Heart left ventricle (tissue), 16 donors: ENCODE measurements at regions not wholly inside any gene's neighbourhood (a gene's known extent, or its start where the extent isn't known, plus 50 kb on each side); places are given as distances from the start of the nearest gene placed in this dataset.

Experiments
- ATAC-seq, 4 donors: fragments of 200-7000 bp; cut with Tn5 transposase; one replicate each; pipeline ENCODE4 v1.9.1; 2020 to 2022; ENCODE audit warnings: moderate library complexity in 4 of 4, mild to moderate bottlenecking in 3 of 4, moderate number of reproducible peaks in 1 of 4
- DNase-seq, 5 donors: peaks; one replicate each; pipeline ENCODE4 v3.0.0-alpha.2; 2020
- H3K27ac ChIP-seq, 12 donors: fragments of 200-600 bp; sonication (generic) in 4 of 12; one replicate each; pipeline versions ENCODE4 v1.5.0 to v1.8.0; 2016 to 2022; ENCODE audit warnings: mild to moderate bottlenecking in 2 of 12
- H3K27me3 ChIP-seq, 9 donors: fragments of 200-600 bp; sonication (generic) in 2 of 9; one replicate each; pipeline versions ENCODE4 v1.5.1 to v1.8.0; 2016 to 2022; ENCODE audit warnings: mild to moderate bottlenecking in 3 of 9
- H3K36me3 ChIP-seq, 9 donors: fragments of 200-600 bp; sonication (generic) in 2 of 9; one replicate each; pipeline versions ENCODE4 v1.5.0 to v1.8.0; 2018 to 2022; ENCODE audit warnings: mild to moderate bottlenecking in 2 of 9
- H3K4me1 ChIP-seq, 12 donors: fragments of 200-600 bp; sonication (generic) in 4 of 12; one replicate each; pipeline versions ENCODE4 v1.5.0 to v1.8.0; 2016 to 2022; ENCODE audit warnings: mild to moderate bottlenecking in 3 of 12
- H3K4me3 ChIP-seq, 12 donors: fragments of 200-600 bp; sonication (generic) in 4 of 12; one replicate each; pipeline versions ENCODE4 v1.5.0 to v1.8.0; 2017 to 2022; ENCODE audit warnings: mild to moderate bottlenecking in 9 of 12, moderate library complexity in 4 of 12
- H3K9me3 ChIP-seq, 12 donors: fragments of 200-600 bp; sonication (generic) in 4 of 12; one replicate each; pipeline versions ENCODE4 v1.5.0 to v1.8.0; 2016 to 2022; ENCODE audit warnings: mild to moderate bottlenecking in 1 of 12
- POLR2A ChIP-seq, 2 donors: fragments of 450-650 bp; IDR thresholded peaks; one replicate each; pipeline ENCODE4 v1.6.1; 2017; ENCODE audit warnings: antibody characterized with exemption in 2 of 2, mild to moderate bottlenecking in 2 of 2, moderate library complexity in 2 of 2
- WGBS, 4 donors: extraction: QIAGEN DNeasy Blood & Tissue Kit in 2 of 4; methylation state at CpG; one replicate each; pipeline versions ENCODE4 v1.1.5 to v1.1.7; 2013 to 2018; 5-methylcytosine and 5-hydroxymethylcytosine counted together
- intact Hi-C, 10 donors: fragments of 100-400 bp; cut with DNase I; formaldehyde crosslinking; loops; one replicate each; pipeline versions ENCODE4 v1.11.1 to v1.14.2; 2022
- TF ChIP-seq, protein P1 (sequence below), 12 donors: fragments of 200-600 bp; sonication (generic) in 4 of 12; IDR thresholded peaks; one replicate each; pipeline versions ENCODE4 v1.5.0 to v1.8.0; 2018 to 2022; ENCODE audit warnings: antibody characterized with exemption in 12 of 12, mild to moderate bottlenecking in 5 of 12
- donor health status: ischemic (EF 13 %, LVEDD 7.1; RV severe dilation, severe dysfunction).
- donor health status: healthy with polysubstance abuse.
- donor health status: DM: no; HTN: yes; CAD: no.
- donor health status: DM: no; HTN: no; CAD: no.
- donor health status: ischemic (EF 25% LVEDD 6.9; RV normal size, moderate dysfunction).
- donor health status: ischemic (EF 25% LVEDD 5.7; RV mildly dilated, moderate dysfunction).
- donor health status: healthy.
- donor health status: DM: yes; HTN: yes; CAD: no.
- donor health status: ischemic (EF 35%, LVEDD 5.7; RV mildly dilated, moderate dysfunction).
- donor health status: nonischemic (EF 11% LVEDD 7.7; RV severe dilation, severe dysfunction).
- donor health status: DM: yes; HTN: yes; CAD: no.
- donor health status: PGD.
- donor health status: ischemic (EF 29% LVEDD 5.4; RV normal size, mild dysfunction).
- donor health status: nonischemic (EF 23%, LVEDD 6.1; RV moderate dilation, normal function).

DNA sequence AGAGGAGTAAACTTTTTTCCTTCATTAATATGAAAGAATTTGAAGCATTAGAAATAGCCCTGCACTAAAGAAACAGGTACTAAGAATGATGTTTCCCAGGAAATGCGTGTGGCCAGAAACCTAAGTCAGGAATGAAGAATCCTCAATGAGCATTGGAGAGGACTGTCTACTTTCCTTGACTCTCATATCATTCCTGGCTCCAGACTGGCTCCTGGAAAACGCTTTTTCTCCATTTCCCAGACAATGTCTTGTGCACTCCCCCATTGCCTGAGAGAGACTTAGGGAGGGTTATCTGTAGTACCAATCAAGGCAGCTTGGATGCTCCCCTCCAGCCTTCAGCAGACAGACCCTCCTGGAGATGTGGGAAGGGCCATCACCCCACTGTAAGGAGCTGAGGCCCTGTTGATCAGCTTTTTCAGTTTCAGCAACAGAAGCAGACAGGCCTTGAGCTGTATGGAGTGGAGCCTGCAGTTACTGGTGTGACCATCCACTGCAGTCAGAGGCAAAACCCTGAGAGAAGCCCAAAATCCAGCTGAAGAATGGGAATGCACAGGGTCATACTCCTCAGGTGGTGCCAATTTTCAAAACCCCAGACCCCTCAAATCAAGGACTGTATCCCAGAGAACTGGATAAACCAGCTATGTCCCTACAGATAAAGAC lies 127.3 kb upstream of the NT5E start:
- DNase-seq (no peak), ATAC-seq (no peak)
- no peak overlapping the region for H3K27ac ChIP-seq
- TF ChIP-seq, protein P1, sequence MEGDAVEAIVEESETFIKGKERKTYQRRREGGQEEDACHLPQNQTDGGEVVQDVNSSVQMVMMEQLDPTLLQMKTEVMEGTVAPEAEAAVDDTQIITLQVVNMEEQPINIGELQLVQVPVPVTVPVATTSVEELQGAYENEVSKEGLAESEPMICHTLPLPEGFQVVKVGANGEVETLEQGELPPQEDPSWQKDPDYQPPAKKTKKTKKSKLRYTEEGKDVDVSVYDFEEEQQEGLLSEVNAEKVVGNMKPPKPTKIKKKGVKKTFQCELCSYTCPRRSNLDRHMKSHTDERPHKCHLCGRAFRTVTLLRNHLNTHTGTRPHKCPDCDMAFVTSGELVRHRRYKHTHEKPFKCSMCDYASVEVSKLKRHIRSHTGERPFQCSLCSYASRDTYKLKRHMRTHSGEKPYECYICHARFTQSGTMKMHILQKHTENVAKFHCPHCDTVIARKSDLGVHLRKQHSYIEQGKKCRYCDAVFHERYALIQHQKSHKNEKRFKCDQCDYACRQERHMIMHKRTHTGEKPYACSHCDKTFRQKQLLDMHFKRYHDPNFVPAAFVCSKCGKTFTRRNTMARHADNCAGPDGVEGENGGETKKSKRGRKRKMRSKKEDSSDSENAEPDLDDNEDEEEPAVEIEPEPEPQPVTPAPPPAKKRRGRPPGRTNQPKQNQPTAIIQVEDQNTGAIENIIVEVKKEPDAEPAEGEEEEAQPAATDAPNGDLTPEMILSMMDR (IDR thresholded peaks at IDR 0.05) = no peak
- TF ChIP-seq POLR2A (IDR thresholded peaks at IDR 0.05) = no peak
- H3K4me3 ChIP-seq = no peak overlapping the region
- H3K36me3 ChIP-seq = no peaks in the 10 kb centered on the region
- 26 to 34% (median 28%) methylated on average over 2 of the region's 2 CpGs for WGBS, 4 donors
- peaks cover 0 to 3% (median 0%) of the 10 kb centered on the region in 9 donors for H3K27me3 ChIP-seq
- intact Hi-C loops = loop anchor here in 2 of 10 donors (10.0 kb wide), 1 partner anchor 898 kb away; no protein-coding TSS in a partner anchor
- no peaks in the 10 kb centered on the region for H3K4me1 ChIP-seq
- peaks cover 0 to 13% (median 6%) of the 10 kb centered on the region in 12 donors for H3K9me3 ChIP-seq

DNA sequence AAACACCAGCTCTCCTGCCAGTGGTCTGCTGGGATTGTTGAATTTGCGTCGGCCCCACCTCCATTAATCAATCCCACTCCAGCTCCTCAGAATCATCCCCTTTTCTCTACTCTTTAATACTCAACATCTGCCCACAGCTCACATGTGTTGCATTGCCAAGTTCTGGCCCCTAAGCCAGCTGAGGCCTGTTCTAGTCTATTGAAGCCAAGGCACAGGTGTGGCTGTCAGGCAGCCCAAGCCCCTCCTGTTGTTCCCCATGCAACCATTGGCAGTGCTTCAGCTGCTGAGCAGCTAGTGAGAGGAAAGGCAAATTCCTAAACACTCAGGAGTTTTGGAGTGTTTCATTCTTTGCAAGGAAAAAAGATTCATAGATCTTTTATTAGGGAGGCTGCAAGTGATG lies 128.0 kb upstream of the NT5E start:
- Histone ChIP-seq H3K36me3 (no peaks in the 10 kb centered on the region), H3K4me3 (no peak overlapping the region), H3K27me3 (peaks cover 0 to 3% (median 0%) of the 10 kb centered on the region in 9 donors), H3K27ac (no peak overlapping the region), H3K9me3 (peaks cover 0 to 20% (median 8%) of the 10 kb centered on the region in 12 donors), H3K4me1 (no peaks in the 10 kb centered on the region)
- intact Hi-C loops = loop anchor here in 2 of 10 donors (10.0 kb wide), 1 partner anchor 897 kb away; no protein-coding TSS in a partner anchor
- ATAC-seq = no peak
- no peak for DNase-seq
- TF ChIP-seq, protein P1 (IDR thresholded peaks at IDR 0.05) = no peak
- TF ChIP-seq POLR2A (IDR thresholded peaks at IDR 0.05) = no peak
- 86 to 95% (median 92%) methylated on average over 2 of the region's 2 CpGs for WGBS, 4 donors

GRCh38 chr6:85314586-85314985 lies 135.3 kb upstream of the NT5E start:
- H3K27me3 ChIP-seq = no peaks in the 10 kb centered on the region
- intact Hi-C loops = no loop called here
- H3K4me3 ChIP-seq = no peak overlapping the region
- peaks cover 0 to 28% (median 13%) of the 10 kb centered on the region in 12 donors for H3K9me3 ChIP-seq
- no peaks in the 10 kb centered on the region for H3K36me3 ChIP-seq
- no peak for TF ChIP-seq POLR2A (IDR thresholded peaks at IDR 0.05)
- TF ChIP-seq, protein P1 (IDR thresholded peaks at IDR 0.05) = no peak
- WGBS, 4 donors = 68 to 76% (median 73%) methylated on average over 7 of the region's 7 CpGs
- DNase-seq (no peak), ATAC-seq (no peak)
- H3K4me1 ChIP-seq = no peaks in the 10 kb centered on the region
- no peak overlapping the region for H3K27ac ChIP-seq

GRCh38 chr6:85300581-85300980 lies 149.3 kb upstream of the NT5E start:
- no peak for TF ChIP-seq POLR2A (IDR thresholded peaks at IDR 0.05)
- Histone ChIP-seq H3K9me3 (peaks cover 0 to 2% (median 0%) of the 10 kb centered on the region in 12 donors), H3K36me3 (no peaks in the 10 kb centered on the region), H3K27me3 (no peaks in the 10 kb centered on the region), H3K4me3 (no peak overlapping the region), H3K27ac (no peak overlapping the region), H3K4me1 (no peaks in the 10 kb centered on the region)
- intact Hi-C loops = no loop called here
- WGBS, 4 donors = 75 to 81% (median 79%) methylated on average over 3 of the region's 3 CpGs
- ATAC-seq (no peak), DNase-seq (no peak)

DNA sequence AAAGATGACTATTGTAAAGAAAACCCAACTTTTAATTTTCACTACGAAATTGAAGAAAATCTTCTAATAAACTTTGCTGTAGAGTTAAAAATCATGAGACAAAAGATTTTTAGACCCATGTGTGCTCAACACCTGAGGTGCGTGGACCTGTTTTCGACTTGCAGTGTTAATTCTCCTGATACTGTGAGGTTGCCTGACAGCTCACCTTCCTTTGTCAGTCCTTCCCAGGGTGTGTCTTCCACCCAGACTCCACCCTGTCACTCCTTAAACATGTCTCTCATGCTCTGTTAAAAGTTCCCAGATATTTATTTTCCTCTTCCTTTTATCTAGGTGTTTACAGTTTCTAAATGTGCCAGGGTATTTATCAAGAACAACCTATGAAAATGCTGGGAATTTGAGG lies 151.3 kb upstream of the NT5E start:
- intact Hi-C loops = no loop called here
- Histone ChIP-seq H3K27ac (no peak overlapping the region), H3K36me3 (no peaks in the 10 kb centered on the region), H3K4me3 (no peak overlapping the region), H3K4me1 (no peaks in the 10 kb centered on the region), H3K9me3 (no peaks in the 10 kb centered on the region), H3K27me3 (no peaks in the 10 kb centered on the region)
- DNase-seq (no peak), ATAC-seq (no peak)
- TF ChIP-seq POLR2A (IDR thresholded peaks at IDR 0.05) = no peak
- TF ChIP-seq, protein P1 (IDR thresholded peaks at IDR 0.05) = no peak
- WGBS, 4 donors = 53 to 73% (median 65%) methylated on average over 3 of the region's 3 CpGs
